C4-2B (cell line): ENCODE measurements at regions not wholly inside any gene's neighbourhood (a gene's known extent, or its start where the extent isn't known, plus 50 kb on each side); places are given as distances from the start of the nearest gene placed in this dataset.

ENCODE experiments used
- H3K27ac ChIP-seq: fragments of 450-650 bp; 2 replicates; pipeline ENCODE4 v1.5.1; 2017
- CTCF ChIP-seq: fragments of 450-650 bp; conservative IDR thresholded peaks from 2 replicates; pipeline ENCODE4 v1.5.1; 2017; ENCODE audit warnings: mild to moderate bottlenecking
- ZFX ChIP-seq: fragments of 450-650 bp; IDR thresholded peaks from 2 replicates; pipeline ENCODE4 v1.6.1; 2017

GRCh38 chr4:167424341-167425256, 190.3 kb upstream of the SPOCK3 start:
- H3K27ac ChIP-seq = no peak overlapping the region
- no peak for TF ChIP-seq ZFX
- no peak for TF ChIP-seq CTCF

DNA sequence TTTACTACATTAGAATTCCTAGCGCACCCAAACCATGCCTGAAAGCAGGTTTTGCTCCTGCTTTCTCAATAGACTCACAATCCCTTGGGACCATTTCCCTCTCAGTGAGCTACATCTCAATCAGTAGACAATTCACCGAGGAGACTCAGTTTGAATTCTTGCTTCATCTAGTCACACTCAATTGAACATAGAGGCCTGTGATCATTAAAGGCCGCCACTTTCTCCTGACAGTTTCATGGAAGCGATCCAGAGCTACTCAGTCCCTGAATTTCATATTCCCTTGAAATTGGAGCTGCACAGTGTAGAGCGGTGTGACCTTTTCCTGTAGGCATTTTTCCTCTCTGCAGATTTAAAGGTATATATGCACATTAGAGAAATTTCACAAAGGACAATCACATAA, 193.9 kb upstream of the SPOCK3 start:
- no peak overlapping the region for H3K27ac ChIP-seq
- no peak for TF ChIP-seq ZFX

- TF ChIP-seq CTCF (no peak), ZFX (no peak)
- no peak overlapping the region for H3K27ac ChIP-seq
These were observed 197.1 kb upstream of the SPOCK3 start for GRCh38 chr4:167431371-167431770.

DNA sequence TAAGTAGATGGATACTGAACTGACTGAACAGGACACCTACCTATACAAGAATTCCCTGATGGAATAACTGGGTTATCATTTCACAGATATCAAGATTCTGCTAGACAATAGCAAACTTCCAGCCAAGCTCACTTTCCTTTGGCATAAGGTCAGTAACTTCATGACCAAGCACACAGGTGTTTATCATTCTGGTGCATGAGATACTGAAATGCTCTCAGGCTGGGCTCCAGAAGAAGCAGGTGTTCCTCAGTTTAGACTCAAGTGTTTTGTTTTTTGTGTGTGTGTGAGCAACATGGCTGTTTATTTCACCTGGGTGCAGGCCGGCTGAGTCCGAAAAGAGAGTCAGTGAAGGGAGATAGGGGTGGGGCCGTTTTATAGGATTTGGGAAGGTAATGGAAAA, 201.5 kb upstream of the SPOCK3 start:
- TF ChIP-seq CTCF = no peak
- no peak for TF ChIP-seq ZFX
- no peak overlapping the region for H3K27ac ChIP-seq

DNA sequence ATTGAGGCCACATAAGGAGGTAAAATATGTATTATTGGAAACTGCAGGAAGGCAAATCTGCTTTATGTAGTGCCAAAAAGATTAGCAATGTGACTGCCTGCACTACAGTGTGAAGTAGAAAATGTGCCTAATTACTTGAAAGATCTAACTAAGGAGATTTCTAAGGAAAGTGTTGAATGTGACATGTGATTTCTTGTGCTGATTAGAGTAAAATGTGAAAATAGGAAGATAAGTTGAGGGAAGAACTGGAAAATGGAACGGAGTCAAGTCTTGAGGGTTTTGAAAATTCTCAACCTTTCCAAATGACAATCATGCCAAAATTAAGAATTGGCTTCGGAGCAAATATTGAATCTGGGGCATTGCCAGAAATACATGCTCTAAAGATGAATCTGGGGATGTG, 209.5 kb upstream of the SPOCK3 start:
- TF ChIP-seq CTCF (no peak), ZFX (no peak)
- no peak overlapping the region for H3K27ac ChIP-seq

- no peak overlapping the region for H3K27ac ChIP-seq
- TF ChIP-seq ZFX (no peak), CTCF (no peak)
These were observed 218.7 kb upstream of the SPOCK3 start for GRCh38 chr4:167452922-167453430.

- TF ChIP-seq CTCF = no peak
- no peak for TF ChIP-seq ZFX
- no peak overlapping the region for H3K27ac ChIP-seq
These were observed 222.3 kb upstream of the SPOCK3 start for GRCh38 chr4:167456619-167457018.

- TF ChIP-seq ZFX (no peak), CTCF (no peak)
- no peak overlapping the region for H3K27ac ChIP-seq
These were observed 235.1 kb upstream of the SPOCK3 start for GRCh38 chr4:167469436-167469835.
